ENCODE measurements at regions not wholly inside any gene's neighbourhood (a gene's known extent, or its start where the extent isn't known, plus 50 kb on each side); places are given as distances from the start of the nearest gene placed in this dataset.

DNA sequence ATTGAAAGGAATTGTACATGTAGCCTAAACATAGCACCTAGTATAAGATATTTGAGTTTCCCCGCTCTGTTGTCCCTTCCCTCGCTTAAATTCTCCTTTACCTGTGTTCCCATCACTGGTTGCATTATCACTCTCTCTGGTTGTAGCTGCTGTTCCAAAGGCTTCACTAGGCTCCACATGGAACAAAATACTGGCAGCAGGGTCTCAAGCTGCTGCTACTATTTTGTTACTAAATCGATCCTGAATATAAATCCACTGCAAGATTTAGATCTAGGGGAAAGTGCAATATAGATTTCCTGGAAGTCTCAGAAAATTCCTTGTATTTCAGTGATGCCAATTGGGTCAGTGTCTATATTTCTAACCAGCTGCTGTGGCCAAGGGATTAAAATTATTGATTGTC, 443.5 kb downstream of the SATB2 start:
- H3K27ac ChIP-seq (ENCODE audit: low read depth in 1 of 2, low read length in 1 of 2): no peak overlapping the region

GRCh38 chr2:199011908-199012307, 445.8 kb downstream of the SATB2 start:
- TF ChIP-seq, protein P1, sequence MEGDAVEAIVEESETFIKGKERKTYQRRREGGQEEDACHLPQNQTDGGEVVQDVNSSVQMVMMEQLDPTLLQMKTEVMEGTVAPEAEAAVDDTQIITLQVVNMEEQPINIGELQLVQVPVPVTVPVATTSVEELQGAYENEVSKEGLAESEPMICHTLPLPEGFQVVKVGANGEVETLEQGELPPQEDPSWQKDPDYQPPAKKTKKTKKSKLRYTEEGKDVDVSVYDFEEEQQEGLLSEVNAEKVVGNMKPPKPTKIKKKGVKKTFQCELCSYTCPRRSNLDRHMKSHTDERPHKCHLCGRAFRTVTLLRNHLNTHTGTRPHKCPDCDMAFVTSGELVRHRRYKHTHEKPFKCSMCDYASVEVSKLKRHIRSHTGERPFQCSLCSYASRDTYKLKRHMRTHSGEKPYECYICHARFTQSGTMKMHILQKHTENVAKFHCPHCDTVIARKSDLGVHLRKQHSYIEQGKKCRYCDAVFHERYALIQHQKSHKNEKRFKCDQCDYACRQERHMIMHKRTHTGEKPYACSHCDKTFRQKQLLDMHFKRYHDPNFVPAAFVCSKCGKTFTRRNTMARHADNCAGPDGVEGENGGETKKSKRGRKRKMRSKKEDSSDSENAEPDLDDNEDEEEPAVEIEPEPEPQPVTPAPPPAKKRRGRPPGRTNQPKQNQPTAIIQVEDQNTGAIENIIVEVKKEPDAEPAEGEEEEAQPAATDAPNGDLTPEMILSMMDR (IDR thresholded peaks at IDR 0.05; ENCODE audit: control extremely low read depth, extremely low read depth): no peak
- no peaks in the 10 kb centered on the region for H3K36me3 ChIP-seq (ENCODE audit: control insufficient read depth in 4 of 4, insufficient read depth in 4 of 4, low read length in 4 of 4)
- no peak overlapping the region for H3K4me3 ChIP-seq
- ATAC-seq (ENCODE audit: insufficient read depth, low FRiP score) (no peak), DNase-seq (no peak)
- no peaks in the 10 kb centered on the region for H3K27me3 ChIP-seq (ENCODE audit: control insufficient read depth in 3 of 3, insufficient read depth in 3 of 3, low read length in 2 of 3)
- peaks cover 0 to 15% (median 4%) of the 10 kb centered on the region in 4 donors for H3K9me3 ChIP-seq (ENCODE audit: control insufficient read depth in 4 of 4, insufficient read depth in 3 of 4, low read length in 3 of 4)
- no peaks in the 10 kb centered on the region for H3K4me1 ChIP-seq (ENCODE audit: control insufficient read depth in 5 of 5, insufficient read depth in 5 of 5, low read length in 5 of 5)
- H3K27ac ChIP-seq (ENCODE audit: low read depth in 1 of 2, low read length in 1 of 2): no peak overlapping the region
- H3K9ac ChIP-seq (ENCODE audit: insufficient read depth in 1 of 2, low read length in 2 of 2): no peak overlapping the region
- 65 to 69% methylated on average over 4 of the region's 4 CpGs for WGBS, 2 donors

More for the DNA sequence above, 443.5 kb downstream of the SATB2 start:
- DNase-seq: no peak
- no peak overlapping the region for H3K9ac ChIP-seq (ENCODE audit: insufficient read depth in 1 of 2, low read length in 2 of 2)
- no peaks in the 10 kb centered on the region for H3K27me3 ChIP-seq (ENCODE audit: control insufficient read depth in 3 of 3, insufficient read depth in 3 of 3, low read length in 2 of 3)
- H3K9me3 ChIP-seq (ENCODE audit: control insufficient read depth in 4 of 4, insufficient read depth in 3 of 4, low read length in 3 of 4): peaks cover 0 to 15% (median 2%) of the 10 kb centered on the region in 4 donors
- H3K4me3 ChIP-seq: no peak overlapping the region
- H3K36me3 ChIP-seq (ENCODE audit: control insufficient read depth in 4 of 4, insufficient read depth in 4 of 4, low read length in 4 of 4): no peaks in the 10 kb centered on the region
- WGBS, 2 donors: 91 to 93% methylated on average over 3 of the region's 3 CpGs
- no peak for ATAC-seq (ENCODE audit: insufficient read depth, low FRiP score)
- H3K4me1 ChIP-seq (ENCODE audit: control insufficient read depth in 5 of 5, insufficient read depth in 5 of 5, low read length in 5 of 5): no peaks in the 10 kb centered on the region
- TF ChIP-seq, protein P1 (IDR thresholded peaks at IDR 0.05; ENCODE audit: control extremely low read depth, extremely low read depth): no peak

GRCh38 chr2:198994678-198995077, 463.1 kb downstream of the SATB2 start:
- Histone ChIP-seq H3K27ac (ENCODE audit: low read depth in 1 of 2, low read length in 1 of 2) (no peak overlapping the region), H3K4me3 (no peak overlapping the region), H3K36me3 (ENCODE audit: control insufficient read depth in 4 of 4, insufficient read depth in 4 of 4, low read length in 4 of 4) (no peaks in the 10 kb centered on the region), H3K4me1 (ENCODE audit: control insufficient read depth in 5 of 5, insufficient read depth in 5 of 5, low read length in 5 of 5) (no peaks in the 10 kb centered on the region), H3K9ac (ENCODE audit: insufficient read depth in 1 of 2, low read length in 2 of 2) (no peak overlapping the region), H3K27me3 (ENCODE audit: control insufficient read depth in 3 of 3, insufficient read depth in 3 of 3, low read length in 2 of 3) (no peaks in the 10 kb centered on the region), H3K9me3 (ENCODE audit: control insufficient read depth in 4 of 4, insufficient read depth in 3 of 4, low read length in 3 of 4) (no peaks in the 10 kb centered on the region)
- ATAC-seq (ENCODE audit: insufficient read depth, low FRiP score) (no peak), DNase-seq (no peak)
- 67 to 81% methylated on average over 1 of the region's 1 CpG for WGBS, 2 donors
- TF ChIP-seq, protein P1 (IDR thresholded peaks at IDR 0.05; ENCODE audit: control extremely low read depth, extremely low read depth): no peak

GRCh38 chr2:198991431-198991830, 466.3 kb downstream of the SATB2 start:
- Histone ChIP-seq H3K9ac (ENCODE audit: insufficient read depth in 1 of 2, low read length in 2 of 2) (no peak overlapping the region), H3K27ac (ENCODE audit: low read depth in 1 of 2, low read length in 1 of 2) (no peak overlapping the region), H3K27me3 (ENCODE audit: control insufficient read depth in 3 of 3, insufficient read depth in 3 of 3, low read length in 2 of 3) (no peaks in the 10 kb centered on the region), H3K4me1 (ENCODE audit: control insufficient read depth in 5 of 5, insufficient read depth in 5 of 5, low read length in 5 of 5) (no peaks in the 10 kb centered on the region), H3K4me3 (no peak overlapping the region), H3K36me3 (ENCODE audit: control insufficient read depth in 4 of 4, insufficient read depth in 4 of 4, low read length in 4 of 4) (no peaks in the 10 kb centered on the region), H3K9me3 (ENCODE audit: control insufficient read depth in 4 of 4, insufficient read depth in 3 of 4, low read length in 3 of 4) (peaks cover 0 to 4% (median 0%) of the 10 kb centered on the region in 4 donors)
- 65 to 74% methylated on average over 2 of the region's 2 CpGs for WGBS, 2 donors
- no peak for DNase-seq
- no peak for ATAC-seq (ENCODE audit: insufficient read depth, low FRiP score)
- TF ChIP-seq, protein P1 (IDR thresholded peaks at IDR 0.05; ENCODE audit: control extremely low read depth, extremely low read depth): no peak
